Urinary bladder (tissue), 3 donors: ENCODE measurements at regions not wholly inside any gene's neighbourhood (a gene's known extent, or its start where the extent isn't known, plus 50 kb on each side); places are given as distances from the start of the nearest gene placed in this dataset.
"Not testable (repeated sequence)": the region's sequence is repeated elsewhere in the genome, so short reads cannot be mapped to it uniquely, and the experiment has no call there.

Source experiments
- DNase-seq: peaks from one replicate; pipeline ENCODE4 v3.0.0-alpha.2; 2015; ENCODE audit errors: extremely low spot score
- H3K27ac ChIP-seq: one replicate; pipeline ENCODE4 v1.5.1; 2013; ENCODE audit warnings: low read depth, mild to moderate bottlenecking, moderate library complexity
- H3K36me3 ChIP-seq: one replicate; pipeline ENCODE4 v1.6.1; 2013; ENCODE audit warnings: mild to moderate bottlenecking, moderate library complexity; ENCODE audit not compliant: insufficient read depth
- H3K4me1 ChIP-seq: one replicate; pipeline ENCODE4 v1.6.1; 2013; ENCODE audit warnings: mild to moderate bottlenecking, moderate library complexity; ENCODE audit not compliant: insufficient read depth
- H3K4me3 ChIP-seq: one replicate; pipeline ENCODE4 v1.5.1; 2013; ENCODE audit warnings: low read depth, low read length
- WGBS: extraction: QIAGEN DNeasy Blood & Tissue Kit; methylation state at CpG from one replicate; pipeline ENCODE4 v1.1.7; 2013; 5-methylcytosine and 5-hydroxymethylcytosine counted together
- donor health status: healthy with polysubstance abuse.
- donor health status: healthy.

GRCh38 chr11:21761000-21761399 is 431.9 kb upstream of the ANO5 start:
- 83% methylated on average over 3 of the region's 3 CpGs for WGBS
- DNase-seq = no peak
- no peak overlapping the region for H3K27ac ChIP-seq
- no peaks in the 10 kb centered on the region for H3K36me3 ChIP-seq
- no peak overlapping the region for H3K4me3 ChIP-seq
- no peaks in the 10 kb centered on the region for H3K4me1 ChIP-seq

- no peak overlapping the region for H3K27ac ChIP-seq
- 55% methylated on average over 3 of the region's 3 CpGs for WGBS
- H3K36me3 ChIP-seq = no peaks in the 10 kb centered on the region
- H3K4me1 ChIP-seq = no peaks in the 10 kb centered on the region
- no peak overlapping the region for H3K4me3 ChIP-seq
- no peak for DNase-seq
These were observed 424.5 kb upstream of the ANO5 start for GRCh38 chr11:21768388-21768787.

GRCh38 chr11:21769188-21769587 is 423.7 kb upstream of the ANO5 start:
- H3K27ac ChIP-seq = no peak overlapping the region
- no peak for DNase-seq
- H3K4me3 ChIP-seq = no peak overlapping the region
- 43% methylated on average over 3 of the region's 3 CpGs for WGBS
- H3K36me3 ChIP-seq = no peaks in the 10 kb centered on the region
- no peaks in the 10 kb centered on the region for H3K4me1 ChIP-seq

GRCh38 chr11:21771097-21771496 is 421.8 kb upstream of the ANO5 start:
- no peak for DNase-seq
- H3K36me3 ChIP-seq = no peaks in the 10 kb centered on the region
- H3K4me3 ChIP-seq = no peak overlapping the region
- no peak overlapping the region for H3K27ac ChIP-seq
- no peaks in the 10 kb centered on the region for H3K4me1 ChIP-seq
- 23% methylated on average over 1 of the region's 1 CpG for WGBS

GRCh38 chr11:21774212-21774611 is 418.7 kb upstream of the ANO5 start:
- DNase-seq = no peak
- H3K4me1 ChIP-seq = no peaks in the 10 kb centered on the region
- no peak overlapping the region for H3K4me3 ChIP-seq
- H3K27ac ChIP-seq = no peak overlapping the region
- 56% methylated on average over 2 of the region's 2 CpGs for WGBS
- H3K36me3 ChIP-seq = no peaks in the 10 kb centered on the region

GRCh38 chr11:21775911-21776310 is 417.0 kb upstream of the ANO5 start:
- no peak for DNase-seq
- Histone ChIP-seq H3K27ac (no peak overlapping the region), H3K4me1 (no peaks in the 10 kb centered on the region), H3K4me3 (no peak overlapping the region), H3K36me3 (no peaks in the 10 kb centered on the region)

- no peak for DNase-seq
- no peaks in the 10 kb centered on the region for H3K36me3 ChIP-seq
- H3K4me1 ChIP-seq = no peaks in the 10 kb centered on the region
- H3K27ac ChIP-seq = no peak overlapping the region
- 74% methylated on average over 4 of the region's 4 CpGs for WGBS
- H3K4me3 ChIP-seq = no peak overlapping the region
These were observed 408.9 kb upstream of the ANO5 start for GRCh38 chr11:21783954-21784353.

- DNase-seq = no peak
- Histone ChIP-seq H3K36me3 (no peaks in the 10 kb centered on the region), H3K4me1 (no peaks in the 10 kb centered on the region), H3K4me3 (no peak overlapping the region), H3K27ac (no peak overlapping the region)
- WGBS = 63% methylated on average over 3 of the region's 3 CpGs
These were observed 407.5 kb upstream of the ANO5 start for GRCh38 chr11:21785351-21785750.

- H3K27ac ChIP-seq = no peak overlapping the region
- no peak overlapping the region for H3K4me3 ChIP-seq
- no peaks in the 10 kb centered on the region for H3K4me1 ChIP-seq
- no peaks in the 10 kb centered on the region for H3K36me3 ChIP-seq
- 86% methylated on average over 2 of the region's 2 CpGs for WGBS
- no peak for DNase-seq
These were observed 398.6 kb upstream of the ANO5 start for GRCh38 chr11:21794306-21794705.

GRCh38 chr11:21798216-21798615 is 394.7 kb upstream of the ANO5 start:
- Histone ChIP-seq H3K36me3 (no peaks in the 10 kb centered on the region), H3K4me1 (no peaks in the 10 kb centered on the region), H3K27ac (no peak overlapping the region), H3K4me3 (no peak overlapping the region)
- no peak for DNase-seq
- WGBS = 52% methylated on average over 2 of the region's 2 CpGs

GRCh38 chr11:21804523-21804922 is 388.4 kb upstream of the ANO5 start:
- not testable (repeated sequence) for DNase-seq, H3K4me1 ChIP-seq
- WGBS = 82% methylated on average over 1 of the region's 1 CpG

GRCh38 chr11:21806508-21806907 is 386.4 kb upstream of the ANO5 start:
- Histone ChIP-seq H3K27ac (no peak overlapping the region), H3K4me1 (no peaks in the 10 kb centered on the region), H3K36me3 (no peaks in the 10 kb centered on the region), H3K4me3 (no peak overlapping the region)
- DNase-seq = no peak
- WGBS = 65% methylated on average over 1 of the region's 1 CpG

More at GRCh38 chr11:21804523-21804922, 388.4 kb upstream of the ANO5 start:
- not testable (repeated sequence) for H3K4me3 ChIP-seq, H3K27ac ChIP-seq, H3K36me3 ChIP-seq

- no peaks in the 10 kb centered on the region for H3K4me1 ChIP-seq
- 77% methylated on average over 1 of the region's 1 CpG for WGBS
These were observed 385.9 kb upstream of the ANO5 start for GRCh38 chr11:21806947-21807346.

GRCh38 chr11:21807350-21807749 is 385.5 kb upstream of the ANO5 start:
- no peak overlapping the region for H3K4me3 ChIP-seq
- no peaks in the 10 kb centered on the region for H3K4me1 ChIP-seq
- DNase-seq = no peak
- H3K36me3 ChIP-seq = no peaks in the 10 kb centered on the region
- WGBS = 72% methylated on average over 2 of the region's 2 CpGs
- no peak overlapping the region for H3K27ac ChIP-seq

More at GRCh38 chr11:21806947-21807346, 385.9 kb upstream of the ANO5 start:
- Histone ChIP-seq H3K4me3 (no peak overlapping the region), H3K27ac (no peak overlapping the region), H3K36me3 (no peaks in the 10 kb centered on the region)
- DNase-seq = no peak

GRCh38 chr11:21810650-21811049 is 382.2 kb upstream of the ANO5 start:
- no peaks in the 10 kb centered on the region for H3K36me3 ChIP-seq
- no peak overlapping the region for H3K27ac ChIP-seq
- H3K4me1 ChIP-seq = no peaks in the 10 kb centered on the region
- WGBS = 59% methylated on average over 7 of the region's 7 CpGs
- no peak for DNase-seq
- H3K4me3 ChIP-seq = no peak overlapping the region
